Prostate gland (tissue), 2 donors: ENCODE measurements at regions not wholly inside any gene's neighbourhood (a gene's known extent, or its start where the extent isn't known, plus 50 kb on each side); places are given as distances from the start of the nearest gene placed in this dataset.
A peak's percentile ranks its signal among the peaks of the same experiment; 100 is the strongest.

Source experiments
- DNase-seq: peaks from one replicate; pipeline ENCODE4 v3.0.0-alpha.2; 2019; ENCODE audit warnings: low spot score
- H3K27ac ChIP-seq, 2 donors: fragments of 200-600 bp; sonication (generic); 2 replicates each; pipeline ENCODE4 v1.5.1; 2017 to 2019
- H3K27me3 ChIP-seq: fragments of 200-600 bp; sonication (generic); replicated peaks from 2 replicates; pipeline ENCODE4 v1.5.1; 2019; ENCODE audit not compliant: insufficient read depth
- H3K36me3 ChIP-seq, 2 donors: fragments of 200-600 bp; sonication (generic); 1 replicate in 1 of 2; 2 replicates in 1 of 2; pipeline versions ENCODE4 v1.5.1 to v1.8.1; 2017 to 2019
- H3K4me1 ChIP-seq: fragments of 200-600 bp; sonication (generic); replicated peaks from 2 replicates; pipeline ENCODE4 v1.5.1; 2019
- H3K4me3 ChIP-seq, 2 donors: fragments of 200-600 bp; sonication (generic); 2 replicates each; pipeline ENCODE4 v1.5.1; 2017 to 2019
- H3K9me3 ChIP-seq: fragments of 200-600 bp; sonication (generic); 2 replicates; pipeline ENCODE4 v1.5.1; 2017
- CTCF ChIP-seq, 4 experiments: fragments of 200-600 bp in 2 of 4; fragments of 450-650 bp in 2 of 4; sonication (generic) in 2 of 4; IDR thresholded peaks; 1 replicate in 3 of 4; 2 replicates in 1 of 4; pipeline ENCODE4 v1.5.1; 2016 to 2019; ENCODE audit warnings: antibody characterized with exemption in 4 of 4, mild to moderate bottlenecking in 2 of 4, moderate library complexity in 2 of 4
- POLR2A ChIP-seq: fragments of 450-650 bp; IDR thresholded peaks from one replicate; pipeline ENCODE4 v1.6.1; 2016; ENCODE audit warnings: antibody characterized with exemption, mild to moderate bottlenecking
- POLR2AphosphoS5 ChIP-seq: sonication (generic); formaldehyde crosslinking; IDR thresholded peaks from one replicate; pipeline ENCODE4 v1.6.1; 2017; ENCODE audit warnings: antibody characterized with exemption
- WGBS: methylation state at CpG from one replicate; pipeline ENCODE4 v1.1.5; 2018; 5-methylcytosine and 5-hydroxymethylcytosine counted together
- intact Hi-C: fragments of 100-400 bp; cut with DNase I; formaldehyde crosslinking; loops from one replicate; pipeline ENCODE4 v1.14.2; 2022

- DNase-seq = no peak
- Histone ChIP-seq H3K27me3 (no peaks in the 10 kb centered on the region), H3K9me3 (no peaks in the 10 kb centered on the region), H3K4me1 (no peaks in the 10 kb centered on the region), H3K27ac (no peak overlapping the region), H3K4me3 (no peak overlapping the region), H3K36me3 (no peaks in the 10 kb centered on the region)
- 91% methylated on average over 18 of the region's 18 CpGs for WGBS
- TF ChIP-seq POLR2A = no peak
- no peak for TF ChIP-seq POLR2AphosphoS5
- intact Hi-C loops = loop anchor here (5.0 kb wide), 3 partner anchors 118 to 647 kb away; no protein-coding TSS in a partner anchor
Measured at GRCh38 chr9:91034976-91035824, 233.6 kb downstream of the SYK start.

DNA sequence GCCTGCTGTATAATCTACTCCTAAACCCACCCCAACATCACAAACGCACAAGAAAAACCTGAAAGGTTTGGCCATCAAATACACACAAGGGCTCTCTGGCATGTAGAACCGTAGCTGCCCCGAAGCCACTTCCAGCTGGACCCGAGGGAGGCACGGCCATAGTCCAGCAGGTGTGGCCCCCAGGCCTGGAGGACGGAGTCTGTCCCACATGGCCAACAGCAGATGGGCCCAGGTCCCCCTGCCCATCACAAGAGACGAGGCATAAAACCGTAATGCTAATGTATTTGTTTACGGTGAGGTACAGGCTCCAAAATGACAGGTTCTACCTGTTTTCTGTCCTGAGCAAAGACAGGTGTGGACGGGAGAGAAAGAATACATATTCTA lies 234.2 kb downstream of the SYK start:
- no peaks in the 10 kb centered on the region for H3K9me3 ChIP-seq
- intact Hi-C loops = loop anchor here (5.0 kb wide), 3 partner anchors 119 to 646 kb away; no protein-coding TSS in a partner anchor
- H3K27ac ChIP-seq = no peak overlapping the region
- H3K27me3 ChIP-seq = no peaks in the 10 kb centered on the region
- no peak overlapping the region for H3K4me3 ChIP-seq
- 80% methylated on average over 10 of the region's 10 CpGs for WGBS
- DNase-seq = no peak
- TF ChIP-seq POLR2A = no peak
- no peak for TF ChIP-seq CTCF (IDR thresholded peaks at IDR 0.05)
- TF ChIP-seq POLR2AphosphoS5 = no peak
- no peaks in the 10 kb centered on the region for H3K36me3 ChIP-seq
- no peaks in the 10 kb centered on the region for H3K4me1 ChIP-seq

- intact Hi-C loops = loop anchor here (5.0 kb wide), 3 partner anchors 119 to 646 kb away; no protein-coding TSS in a partner anchor
- no peaks in the 10 kb centered on the region for H3K27me3 ChIP-seq
- no peak for DNase-seq
- H3K4me3 ChIP-seq = no peak overlapping the region
- WGBS = 81% methylated on average over 8 of the region's 8 CpGs
- H3K4me1 ChIP-seq = no peaks in the 10 kb centered on the region
- TF ChIP-seq CTCF (IDR thresholded peaks at IDR 0.05) (no peak), POLR2A (no peak), POLR2AphosphoS5 (no peak)
- H3K9me3 ChIP-seq = no peaks in the 10 kb centered on the region
- no peak overlapping the region for H3K27ac ChIP-seq
- H3K36me3 ChIP-seq = no peaks in the 10 kb centered on the region
Measured at GRCh38 chr9:91036356-91036755, 234.7 kb downstream of the SYK start.

DNA sequence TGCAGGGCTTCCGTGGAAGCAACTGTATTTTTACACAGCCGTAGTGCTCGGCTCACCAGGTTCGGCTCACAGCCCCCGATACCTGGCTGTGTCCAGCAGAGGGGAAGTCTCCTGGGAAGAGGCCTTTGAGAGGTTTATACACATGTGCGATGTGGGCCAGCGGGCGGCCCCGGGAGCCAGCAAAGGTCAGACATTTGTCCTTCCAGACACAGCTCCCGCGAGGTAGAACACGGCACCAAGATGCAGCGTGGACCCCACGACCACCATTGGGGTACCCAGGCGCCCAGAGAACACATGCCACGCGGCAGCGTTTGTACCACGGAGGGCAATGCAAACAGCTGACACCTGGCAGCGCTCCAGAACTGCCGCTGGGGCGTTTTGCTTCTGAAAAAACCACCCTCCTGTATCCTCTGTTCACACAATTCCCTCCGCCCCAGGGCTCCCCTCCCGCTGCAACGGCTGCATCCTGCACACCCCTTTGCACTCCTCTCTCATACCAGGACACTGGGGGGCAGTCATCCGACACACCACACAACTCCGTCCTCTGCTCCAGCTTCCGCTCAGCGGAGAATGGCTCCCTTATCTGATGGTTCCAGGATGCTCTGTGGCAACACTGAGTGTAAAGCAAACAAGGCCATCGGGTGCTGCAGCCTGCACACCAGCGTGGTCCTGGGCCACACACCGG lies 235.3 kb downstream of the SYK start:
- WGBS = 26% methylated on average over 32 of the region's 32 CpGs
- intact Hi-C loops = loop anchor here (1.0 to 5.0 kb wide), 4 partner anchors 120 to 645 kb away; no protein-coding TSS in a partner anchor

More for the DNA sequence above, 235.3 kb downstream of the SYK start:
- Histone ChIP-seq H3K36me3 (no peaks in the 10 kb centered on the region), H3K4me3 (no peak overlapping the region), H3K9me3 (no peaks in the 10 kb centered on the region), H3K27ac (peak overlapping the region; percentile 17 to 42), H3K4me1 (no peaks in the 10 kb centered on the region), H3K27me3 (no peaks in the 10 kb centered on the region)
- TF ChIP-seq POLR2AphosphoS5 (peak; percentile 87), CTCF (IDR thresholded peaks at IDR 0.05) (peak in 3 of 4 experiments; percentile 61 to 81 (median 74)), POLR2A (no peak)
- DNase-seq = peak; percentile 86
